K562 (cell line): ENCODE measurements at regions not wholly inside any gene's neighbourhood (a gene's known extent, or its start where the extent isn't known, plus 50 kb on each side); places are given as distances from the start of the nearest gene placed in this dataset.
"Not testable (repeated sequence)": the region's sequence is repeated elsewhere in the genome, so short reads cannot be mapped to it uniquely, and the experiment has no call there.

Experiments used
- ATAC-seq: fragments of 200-7000 bp; cut with Tn5 transposase; 3 replicates; pipeline ENCODE4 v1.9.1; 2020; ENCODE audit warnings: moderate library complexity
- BruUV-seq: library from RNA; stranded (reverse); fragments of 400-500 nt; replicated peaks from 2 replicates; lab custom pipeline; 2021; lab: Mats Ljungman, UMichigan
- CTCF ChIA-PET: fragments of 300-600 bp; formaldehyde crosslinking; extraction: SDS; loops from one replicate; lab custom pipeline; 2021; ENCODE audit warnings: low intra/inter-chr PET ratio; lab: Yijun Ruan, JAX
- POLR2A ChIA-PET: fragments of 300-600, 350-650 bp; sonication (Branson Sonifier 250); formaldehyde crosslinking; extraction: SDS; loops from one replicate; lab custom pipeline; 2021; ENCODE audit warnings: antibody characterized with exemption, inconsistent platforms; lab: Yijun Ruan, JAX
- DNase-seq, 4 experiments: peaks; one replicate each; pipeline versions ENCODE4 v3.0.0 to v3.0.0-alpha.2; 2011 to 2018; ENCODE audit warnings: low spot score in 3 of 4, mixed read lengths in 3 of 4; ENCODE audit errors: extremely low read depth in 1 of 4
- FAIRE-seq: peaks from 2 replicates; lab custom pipeline; 2011; peaks lifted over from hg19 to GRCh38; lab: Jason Lieb, UNC
- H2AFZ ChIP-seq: 2 replicates; pipeline ENCODE4 v1.6.0; 2011; ENCODE audit warnings: low read depth, low read length, control low read depth, inconsistent platforms
- H3K27ac ChIP-seq: fragments of 200-600 bp; 3 replicates; pipeline ENCODE4 v1.8.0; 2011; ENCODE audit warnings: low read depth, mild to moderate bottlenecking, control low read depth, inconsistent platforms, low read length, moderate library complexity, mixed read lengths; ENCODE audit errors: extremely low read depth
- H3K27me3 ChIP-seq, 2 experiments: fragments of 300-600 bp in 1 of 2; 2 replicates in 1 of 2; 3 replicates in 1 of 2; pipeline versions ENCODE4 v1.6.0 to v1.8.0; 2011; ENCODE audit warnings: inconsistent platforms in 2 of 2, low read length in 2 of 2, mild to moderate bottlenecking in 1 of 2, mixed read lengths in 1 of 2, moderate library complexity in 1 of 2; ENCODE audit not compliant: control insufficient read depth in 2 of 2, insufficient read depth in 2 of 2
- H3K36me3 ChIP-seq: fragments of 300-600 bp; 3 replicates; pipeline ENCODE4 v1.8.0; 2011; ENCODE audit warnings: mild to moderate bottlenecking, low read length, inconsistent platforms; ENCODE audit not compliant: control insufficient read depth, insufficient read depth
- H3K4me1 ChIP-seq, 2 experiments: fragments of 200-600 bp in 1 of 2; replicated peaks in 1 of 2; 2 replicates in 1 of 2; 3 replicates in 1 of 2; pipeline versions ENCODE4 v1.5.1 to v1.8.0; 2011; ENCODE audit warnings: inconsistent platforms in 2 of 2, low read length in 2 of 2, mild to moderate bottlenecking in 1 of 2, mixed read lengths in 1 of 2, moderate library complexity in 1 of 2; ENCODE audit not compliant: control insufficient read depth in 2 of 2, insufficient read depth in 2 of 2
- H3K4me2 ChIP-seq: 2 replicates; pipeline ENCODE4 v1.6.1; 2011; ENCODE audit warnings: low read length, control low read depth, inconsistent platforms, mixed read lengths; ENCODE audit not compliant: insufficient read depth
- H3K4me3 ChIP-seq: fragments of 200-600 bp; sonication (generic), shearing (Covaris generic); 2 replicates; pipeline ENCODE4 v1.5.1; 2016; ENCODE audit warnings: control low read depth, inconsistent platforms
- H3K79me2 ChIP-seq: fragments of 200-600 bp; 3 replicates; pipeline ENCODE4 v1.8.0; 2011; ENCODE audit warnings: low read length, inconsistent platforms; ENCODE audit not compliant: control insufficient read depth, insufficient read depth
- H3K9ac ChIP-seq, 2 experiments: 2 replicates each; pipeline versions ENCODE4 v1.6.0 to v1.6.1; 2011; ENCODE audit warnings: low read depth in 2 of 2, low read length in 2 of 2, control low read depth in 1 of 2, inconsistent platforms in 1 of 2, mild to moderate bottlenecking in 1 of 2, mixed read lengths in 1 of 2; ENCODE audit not compliant: insufficient read depth in 1 of 2
- H3K9me1 ChIP-seq: one replicate; pipeline ENCODE4 v1.6.0; 2011; ENCODE audit warnings: inconsistent platforms, mild to moderate bottlenecking, low read length, moderate library complexity; ENCODE audit not compliant: control insufficient read depth, insufficient read depth
- H3K9me3 ChIP-seq: replicated peaks from 2 replicates; pipeline ENCODE4 v1.5.1; 2011; ENCODE audit warnings: low read depth, low read length, inconsistent platforms; ENCODE audit not compliant: control insufficient read depth, insufficient read depth
- H4K20me1 ChIP-seq: replicated peaks from 2 replicates; pipeline ENCODE4 v1.6.1; 2011; ENCODE audit warnings: low read length, inconsistent platforms, mixed read lengths; ENCODE audit not compliant: control insufficient read depth, insufficient read depth
- EP300 ChIP-seq: IDR thresholded peaks from 2 replicates; pipeline ENCODE4 v1.6.1; 2012; ENCODE audit warnings: low read length, improper control_type of control experiment
- ETS1 ChIP-seq: conservative IDR thresholded peaks from 2 replicates; pipeline ENCODE4 v1.6.1; 2011; ENCODE audit warnings: low read depth, mild to moderate bottlenecking, low read length; ENCODE audit not compliant: control insufficient read depth
- TBP ChIP-seq: optimal IDR thresholded peaks from 2 replicates; pipeline ENCODE3; 2011; ENCODE audit warnings: low read depth, low read length, improper control_type of control experiment
- WGBS: fragments of 100-300 bp; shearing (Covaris generic); methylation state at CpG from one replicate; pipeline ENCODE4 v1.1.6; 2016; ENCODE audit warnings: low coverage, mixed read lengths; ENCODE audit not compliant: insufficient coverage; ENCODE audit errors: missing lambda C conversion rate; 5-methylcytosine and 5-hydroxymethylcytosine counted together
- in situ Hi-C: fragments of 300-500 bp; cut with MboI; formaldehyde crosslinking; loops from 4 replicates; pipeline ENCODE4 v1.15.0; 2018; ENCODE audit warnings: inconsistent platforms, mixed read lengths
- intact Hi-C: fragments of 100-400 bp; cut with micrococcal nuclease; formaldehyde crosslinking; loops from 2 replicates; pipeline ENCODE4 v1.14.2; 2022

DNA sequence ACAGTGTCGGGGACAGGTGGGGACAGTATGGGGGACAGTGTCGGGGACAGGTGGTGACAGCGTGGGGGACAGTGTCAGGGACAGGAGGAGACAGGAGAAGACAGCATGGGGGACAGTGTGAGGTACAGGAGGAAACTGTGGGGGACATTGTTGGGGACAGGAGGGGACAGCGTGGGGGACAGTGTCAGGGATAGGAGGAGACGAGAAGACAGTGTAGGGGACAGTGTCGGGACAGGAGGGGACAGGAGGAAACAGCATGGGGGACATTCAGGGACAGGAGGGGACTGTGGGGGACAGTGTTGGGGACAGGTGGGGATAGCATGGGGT lies 139.5 kb downstream of the TMEM121 start:
- TF ChIP-seq EP300: no peak
- Histone ChIP-seq H2AFZ (no peak overlapping the region), H3K4me1 (no peaks in the 10 kb centered on the region), H3K9me1 (no peaks in the 10 kb centered on the region), H3K4me2 (no peak overlapping the region), H3K27ac (no peak overlapping the region), H3K4me3 (no peak overlapping the region), H3K27me3 (no peaks in the 10 kb centered on the region), H3K36me3 (no peaks in the 10 kb centered on the region), H4K20me1 (no peaks in the 10 kb centered on the region), H3K9me3 (no peaks in the 10 kb centered on the region), H3K79me2 (no peaks in the 10 kb centered on the region), H3K9ac (no peak overlapping the region)
- intact Hi-C loops (no loop called here), in situ Hi-C loops (no loop called here)
- BruUV-seq: no TSS peak
- DNase-seq: no peak
- POLR2A ChIA-PET: no interaction called here
- CTCF ChIA-PET: no interaction called here
- no peak for FAIRE-seq
- ATAC-seq: no peak
- WGBS: 0% methylated on average over 2 of the region's 6 CpGs

- ChIA-PET CTCF (no interaction called here), POLR2A (no interaction called here)
- no peak overlapping the region for H3K9ac ChIP-seq
- in situ Hi-C loops: no loop called here
- H3K4me2 ChIP-seq: no peak overlapping the region
- no TSS peak for BruUV-seq
- no peak overlapping the region for H2AFZ ChIP-seq
- H3K4me1 ChIP-seq: no peaks in the 10 kb centered on the region
- intact Hi-C loops: no loop called here
- H3K4me3 ChIP-seq: no peak overlapping the region
- 7% methylated on average over 6 of the region's 6 CpGs for WGBS
- DNase-seq: no peak
- H3K9me1 ChIP-seq: no peaks in the 10 kb centered on the region
- H3K27ac ChIP-seq: no peak overlapping the region
- no peaks in the 10 kb centered on the region for H3K9me3 ChIP-seq
- ATAC-seq: no peak
- TF ChIP-seq TBP: no peak
- TF ChIP-seq ETS1: no peak
- FAIRE-seq: no peak
- H4K20me1 ChIP-seq: no peaks in the 10 kb centered on the region
- no peaks in the 10 kb centered on the region for H3K36me3 ChIP-seq
- H3K27me3 ChIP-seq: no peaks in the 10 kb centered on the region
- no peaks in the 10 kb centered on the region for H3K79me2 ChIP-seq
These were observed 140.0 kb downstream of the TMEM121 start for GRCh38 chr14:105666420-105666819.

- POLR2A ChIA-PET, H2AFZ ChIP-seq, CTCF ChIA-PET, ATAC-seq, intact Hi-C loops, H3K9me3 ChIP-seq, H3K4me2 ChIP-seq, H3K27ac ChIP-seq, H3K79me2 ChIP-seq, H3K9me1 ChIP-seq, H4K20me1 ChIP-seq, DNase-seq, H3K4me1 ChIP-seq, H3K4me3 ChIP-seq, in situ Hi-C loops, H3K9ac ChIP-seq, H3K36me3 ChIP-seq, FAIRE-seq, BruUV-seq, H3K27me3 ChIP-seq: not testable (repeated sequence)
- WGBS: 6% methylated on average over 12 of the region's 29 CpGs
These were observed 140.7 kb downstream of the TMEM121 start for GRCh38 chr14:105666991-105667662.
